K562 (cell line): ENCODE measurements at regions not wholly inside any gene's neighbourhood (a gene's known extent, or its start where the extent isn't known, plus 50 kb on each side); places are given as distances from the start of the nearest gene placed in this dataset.

ENCODE experiments used
- ATAC-seq: fragments of 200-7000 bp; cut with Tn5 transposase; 3 replicates; pipeline ENCODE4 v1.9.1; 2020; ENCODE audit warnings: moderate library complexity
- BruUV-seq: library from RNA; stranded (reverse); fragments of 400-500 nt; replicated peaks from 2 replicates; lab custom pipeline; 2021; lab: Mats Ljungman, UMichigan
- CTCF ChIA-PET: fragments of 300-600 bp; formaldehyde crosslinking; extraction: SDS; loops from one replicate; lab custom pipeline; 2021; ENCODE audit warnings: low intra/inter-chr PET ratio; lab: Yijun Ruan, JAX
- POLR2A ChIA-PET: fragments of 300-600, 350-650 bp; sonication (Branson Sonifier 250); formaldehyde crosslinking; extraction: SDS; loops from one replicate; lab custom pipeline; 2021; ENCODE audit warnings: antibody characterized with exemption, inconsistent platforms; lab: Yijun Ruan, JAX
- DNase-seq, 4 experiments: peaks; one replicate each; pipeline versions ENCODE4 v3.0.0 to v3.0.0-alpha.2; 2011 to 2018; ENCODE audit warnings: low spot score in 3 of 4, mixed read lengths in 3 of 4; ENCODE audit errors: extremely low read depth in 1 of 4
- FAIRE-seq: peaks from 2 replicates; lab custom pipeline; 2011; peaks lifted over from hg19 to GRCh38; lab: Jason Lieb, UNC
- H2AFZ ChIP-seq: 2 replicates; pipeline ENCODE4 v1.6.0; 2011; ENCODE audit warnings: low read depth, low read length, control low read depth, inconsistent platforms
- H3K27ac ChIP-seq: fragments of 200-600 bp; 3 replicates; pipeline ENCODE4 v1.8.0; 2011; ENCODE audit warnings: low read depth, mild to moderate bottlenecking, control low read depth, inconsistent platforms, low read length, moderate library complexity, mixed read lengths; ENCODE audit errors: extremely low read depth
- H3K27me3 ChIP-seq, 2 experiments: fragments of 300-600 bp in 1 of 2; 2 replicates in 1 of 2; 3 replicates in 1 of 2; pipeline versions ENCODE4 v1.6.0 to v1.8.0; 2011; ENCODE audit warnings: inconsistent platforms in 2 of 2, low read length in 2 of 2, mild to moderate bottlenecking in 1 of 2, mixed read lengths in 1 of 2, moderate library complexity in 1 of 2; ENCODE audit not compliant: control insufficient read depth in 2 of 2, insufficient read depth in 2 of 2
- H3K36me3 ChIP-seq: fragments of 300-600 bp; 3 replicates; pipeline ENCODE4 v1.8.0; 2011; ENCODE audit warnings: mild to moderate bottlenecking, low read length, inconsistent platforms; ENCODE audit not compliant: control insufficient read depth, insufficient read depth
- H3K4me1 ChIP-seq, 2 experiments: fragments of 200-600 bp in 1 of 2; replicated peaks in 1 of 2; 2 replicates in 1 of 2; 3 replicates in 1 of 2; pipeline versions ENCODE4 v1.5.1 to v1.8.0; 2011; ENCODE audit warnings: inconsistent platforms in 2 of 2, low read length in 2 of 2, mild to moderate bottlenecking in 1 of 2, mixed read lengths in 1 of 2, moderate library complexity in 1 of 2; ENCODE audit not compliant: control insufficient read depth in 2 of 2, insufficient read depth in 2 of 2
- H3K4me2 ChIP-seq: 2 replicates; pipeline ENCODE4 v1.6.1; 2011; ENCODE audit warnings: low read length, control low read depth, inconsistent platforms, mixed read lengths; ENCODE audit not compliant: insufficient read depth
- H3K4me3 ChIP-seq: fragments of 200-600 bp; sonication (generic), shearing (Covaris generic); 2 replicates; pipeline ENCODE4 v1.5.1; 2016; ENCODE audit warnings: control low read depth, inconsistent platforms
- H3K79me2 ChIP-seq: fragments of 200-600 bp; 3 replicates; pipeline ENCODE4 v1.8.0; 2011; ENCODE audit warnings: low read length, inconsistent platforms; ENCODE audit not compliant: control insufficient read depth, insufficient read depth
- H3K9ac ChIP-seq, 2 experiments: 2 replicates each; pipeline versions ENCODE4 v1.6.0 to v1.6.1; 2011; ENCODE audit warnings: low read depth in 2 of 2, low read length in 2 of 2, control low read depth in 1 of 2, inconsistent platforms in 1 of 2, mild to moderate bottlenecking in 1 of 2, mixed read lengths in 1 of 2; ENCODE audit not compliant: insufficient read depth in 1 of 2
- H3K9me1 ChIP-seq: one replicate; pipeline ENCODE4 v1.6.0; 2011; ENCODE audit warnings: inconsistent platforms, mild to moderate bottlenecking, low read length, moderate library complexity; ENCODE audit not compliant: control insufficient read depth, insufficient read depth
- H3K9me3 ChIP-seq: replicated peaks from 2 replicates; pipeline ENCODE4 v1.5.1; 2011; ENCODE audit warnings: low read depth, low read length, inconsistent platforms; ENCODE audit not compliant: control insufficient read depth, insufficient read depth
- H4K20me1 ChIP-seq: replicated peaks from 2 replicates; pipeline ENCODE4 v1.6.1; 2011; ENCODE audit warnings: low read length, inconsistent platforms, mixed read lengths; ENCODE audit not compliant: control insufficient read depth, insufficient read depth
- E2F6 ChIP-seq, 2 experiments: IDR thresholded peaks; 2 replicates each; pipeline ENCODE4 v1.6.1; 2011; ENCODE audit warnings: borderline replicate concordance in 1 of 2, control low read depth in 1 of 2, low read depth in 1 of 2, low read length in 1 of 2, mild to moderate bottlenecking in 1 of 2, mixed read lengths in 1 of 2, moderate library complexity in 1 of 2; ENCODE audit not compliant: insufficient read depth in 1 of 2, insufficient read length in 1 of 2, poor library complexity in 1 of 2, severe bottlenecking in 1 of 2; ENCODE audit errors: extremely low read depth in 1 of 2
- ETS2 ChIP-seq: IDR thresholded peaks from 2 replicates; pipeline ENCODE4 v1.6.1; 2016; ENCODE audit warnings: borderline replicate concordance, missing genetic modification characterization, mild to moderate bottlenecking, moderate library complexity, missing compliant biosample characterization; ENCODE audit not compliant: poor library complexity, severe bottlenecking
- GABPB2 ChIP-seq: fragments of 250-450 bp; sonication (Bioruptor Pico); conservative IDR thresholded peaks from 2 replicates; pipeline ENCODE4 v1.5.1; 2021; ENCODE audit warnings: mild to moderate bottlenecking
- HDAC6 ChIP-seq: IDR thresholded peaks from 2 replicates; pipeline ENCODE4 v1.6.1; 2012; ENCODE audit warnings: low read depth, mild to moderate bottlenecking, control low read depth, inconsistent platforms, low read length, moderate library complexity
- NCOA1 ChIP-seq: fragments of 450-650 bp; IDR thresholded peaks from 2 replicates; pipeline ENCODE4 v1.6.1; 2016; ENCODE audit warnings: low read depth
- PREB ChIP-seq: sonication (generic); formaldehyde crosslinking; IDR thresholded peaks from 2 replicates; pipeline ENCODE4 v1.8.1; 2023; ENCODE audit warnings: mild to moderate bottlenecking, missing genetic modification reagents
- PTBP1 ChIP-seq: fragments of 200-400 bp; formaldehyde crosslinking; IDR thresholded peaks from 2 replicates; pipeline ENCODE4 v1.6.1; 2017; ENCODE audit warnings: low read depth, low read length
- PTTG1 ChIP-seq: fragments of 450-650 bp; IDR thresholded peaks from 2 replicates; pipeline ENCODE4 v1.6.1; 2016; ENCODE audit warnings: low read depth, mild to moderate bottlenecking, missing genetic modification characterization, missing compliant biosample characterization
- SAFB ChIP-seq: fragments of 200-400 bp; formaldehyde crosslinking; IDR thresholded peaks from 2 replicates; pipeline ENCODE4 v1.6.1; 2017; ENCODE audit warnings: low read depth, low read length, borderline replicate concordance
- SAP30 ChIP-seq: fragments of 200-600 bp; sonication (generic); IDR thresholded peaks from 2 replicates; pipeline ENCODE4 v1.6.1; 2012; ENCODE audit warnings: borderline replicate concordance, low read depth, mild to moderate bottlenecking, moderate library complexity, low read length, control low read depth, inconsistent platforms; ENCODE audit not compliant: insufficient read depth, poor library complexity, severe bottlenecking
- SMAD4 ChIP-seq: fragments of 250-450 bp; sonication (Bioruptor Pico); conservative IDR thresholded peaks from 2 replicates; pipeline ENCODE4 v1.8.0; 2021; ENCODE audit warnings: inconsistent platforms, mild to moderate bottlenecking, moderate library complexity
- TBP ChIP-seq: optimal IDR thresholded peaks from 2 replicates; pipeline ENCODE3; 2011; ENCODE audit warnings: low read depth, low read length, improper control_type of control experiment
- XRCC3 ChIP-seq: fragments of 450-650 bp; IDR thresholded peaks from 2 replicates; pipeline ENCODE4 v1.6.1; 2017; ENCODE audit warnings: mild to moderate bottlenecking, moderate library complexity
- ZBTB8A ChIP-seq: fragments of 450-650 bp; IDR thresholded peaks from 2 replicates; pipeline ENCODE4 v1.6.1; 2018; ENCODE audit warnings: mild to moderate bottlenecking, moderate library complexity; ENCODE audit not compliant: partially characterized antibody
- ZNF511 ChIP-seq: sonication (generic); formaldehyde crosslinking; IDR thresholded peaks from 2 replicates; pipeline ENCODE4 v1.8.0; 2022; ENCODE audit warnings: mild to moderate bottlenecking, missing genetic modification reagents
- ZNF583 ChIP-seq: fragments of 250-450 bp; sonication (Bioruptor Pico); IDR thresholded peaks from 2 replicates; pipeline ENCODE4 v1.4.0; 2020
- WGBS: fragments of 100-300 bp; shearing (Covaris generic); methylation state at CpG from one replicate; pipeline ENCODE4 v1.1.6; 2016; ENCODE audit warnings: low coverage, mixed read lengths; ENCODE audit not compliant: insufficient coverage; ENCODE audit errors: missing lambda C conversion rate; 5-methylcytosine and 5-hydroxymethylcytosine counted together
- in situ Hi-C: fragments of 300-500 bp; cut with MboI; formaldehyde crosslinking; loops from 4 replicates; pipeline ENCODE4 v1.15.0; 2018; ENCODE audit warnings: inconsistent platforms, mixed read lengths
- intact Hi-C: fragments of 100-400 bp; cut with micrococcal nuclease; formaldehyde crosslinking; loops from 2 replicates; pipeline ENCODE4 v1.14.2; 2022
- TF ChIP-seq, protein P1 (sequence below): fragments of 450-650 bp; formaldehyde crosslinking; IDR thresholded peaks from 2 replicates; pipeline ENCODE4 v1.4.0; 2022; ENCODE audit warnings: missing genetic modification characterization

GRCh38 chr20:58065508-58066361 is 162.7 kb downstream of the ANKRD60 start:
- Histone ChIP-seq H3K27ac (no peak overlapping the region), H3K4me2 (no peak overlapping the region), H3K27me3 (peaks cover 0 to 13% of the 10 kb centered on the region in 2 experiments; a peak in 3 of 5 replicates), H3K36me3 (no peaks in the 10 kb centered on the region), H3K4me1 (no peaks in the 10 kb centered on the region), H3K9me3 (no peaks in the 10 kb centered on the region), H3K79me2 (no peaks in the 10 kb centered on the region), H3K9ac (no peak overlapping the region)
- no peak for ATAC-seq
- FAIRE-seq, result no peak
- CTCF ChIA-PET, result no interaction called here
- no peak for DNase-seq
- intact Hi-C loops, result no loop called here
- WGBS, result 1% methylated on average over 6 of the region's 6 CpGs
- TF ChIP-seq PTTG1, result no peak
- TF ChIP-seq, protein P1, sequence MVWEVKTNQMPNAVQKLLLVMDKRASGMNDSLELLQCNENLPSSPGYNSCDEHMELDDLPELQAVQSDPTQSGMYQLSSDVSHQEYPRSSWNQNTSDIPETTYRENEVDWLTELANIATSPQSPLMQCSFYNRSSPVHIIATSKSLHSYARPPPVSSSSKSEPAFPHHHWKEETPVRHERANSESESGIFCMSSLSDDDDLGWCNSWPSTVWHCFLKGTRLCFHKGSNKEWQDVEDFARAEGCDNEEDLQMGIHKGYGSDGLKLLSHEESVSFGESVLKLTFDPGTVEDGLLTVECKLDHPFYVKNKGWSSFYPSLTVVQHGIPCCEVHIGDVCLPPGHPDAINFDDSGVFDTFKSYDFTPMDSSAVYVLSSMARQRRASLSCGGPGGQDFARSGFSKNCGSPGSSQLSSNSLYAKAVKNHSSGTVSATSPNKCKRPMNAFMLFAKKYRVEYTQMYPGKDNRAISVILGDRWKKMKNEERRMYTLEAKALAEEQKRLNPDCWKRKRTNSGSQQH (CRISPR knock-in tag), result no peak
- no peak for TF ChIP-seq E2F6 (IDR thresholded peaks at IDR 0.05; ENCODE audit: borderline replicate concordance in 1 of 2, extremely low read depth in 1 of 2, insufficient read depth in 1 of 2, insufficient read length in 1 of 2, low read depth in 1 of 2, low read length in 1 of 2, poor library complexity in 1 of 2, severe bottlenecking in 1 of 2)
- TF ChIP-seq ETS2, result no peak
- no peak for TF ChIP-seq ZNF511 (CRISPR knock-in tag)
- TF ChIP-seq PTBP1, result no peak
- TF ChIP-seq SAP30, result no peak
- TF ChIP-seq TBP, result no peak
- no peak for TF ChIP-seq GABPB2 (CRISPR knock-in tag)
- no peak for TF ChIP-seq HDAC6
- no peak for TF ChIP-seq ZBTB8A
- no peak for TF ChIP-seq NCOA1
- no peak for TF ChIP-seq SAFB
- no peak for TF ChIP-seq XRCC3
- no peak for TF ChIP-seq PREB (CRISPR knock-in tag)
- no peak for TF ChIP-seq ZNF583 (CRISPR knock-in tag)
- TF ChIP-seq SMAD4, result no peak
- TF ChIP-seq, all 486 proteins: peak for 0
- Histone ChIP-seq H3K4me3 (no peak overlapping the region), H2AFZ (no peak overlapping the region), H3K9me1 (no peaks in the 10 kb centered on the region), H4K20me1 (peaks cover 2% of the 10 kb centered on the region; the same call in 1 of the 2 replicates)
- POLR2A ChIA-PET, result interaction anchor here (1.7 kb wide), 1 partner anchor 9 kb away, joined by 5 read pairs; no protein-coding TSS in a partner anchor
- no TSS peak for BruUV-seq
- in situ Hi-C loops, result no loop called here
